HepG2 (cell line): ENCODE measurements at regions not wholly inside any gene's neighbourhood (a gene's known extent, or its start where the extent isn't known, plus 50 kb on each side); places are given as distances from the start of the nearest gene placed in this dataset.

Source experiments
- ATAC-seq: fragments of 200-7000 bp; cut with Tn5 transposase; 3 replicates; pipeline ENCODE4 v1.9.1; 2020; ENCODE audit warnings: mild to moderate bottlenecking, moderate library complexity
- BruUV-seq: library from RNA; stranded (reverse); fragments of 400-500 nt; replicated peaks from 2 replicates; lab custom pipeline; 2021; lab: Mats Ljungman, UMichigan
- CTCF ChIA-PET: fragments of 300-600 bp; formaldehyde crosslinking; extraction: SDS; loops from one replicate; lab custom pipeline; 2021; ENCODE audit warnings: low total read pairs, inconsistent platforms, low intra/inter-chr PET ratio; lab: Yijun Ruan, JAX
- POLR2A ChIA-PET: fragments of 350-600 bp; sonication (Branson Sonifier 250); formaldehyde crosslinking; loops from one replicate; lab custom pipeline; 2020; ENCODE audit warnings: antibody characterized with exemption, inconsistent platforms; lab: Yijun Ruan, JAX
- DNase-seq: peaks from one replicate; pipeline ENCODE4 v3.0.0-alpha.2; 2015; ENCODE audit warnings: low spot score
- FAIRE-seq: peaks from 3 replicates; lab custom pipeline; 2011; peaks lifted over from hg19 to GRCh38; lab: Jason Lieb, UNC
- H2AFZ ChIP-seq: one replicate; pipeline ENCODE4 v1.6.1; 2011; ENCODE audit warnings: low read length, inconsistent platforms
- H3K27ac ChIP-seq: fragments of 300-600 bp; 3 replicates; pipeline ENCODE4 v1.8.0; 2011; ENCODE audit warnings: mixed run types, mild to moderate bottlenecking, mixed read lengths, low read length, inconsistent platforms; ENCODE audit not compliant: insufficient read depth; ENCODE audit errors: extremely low read length
- H3K27me3 ChIP-seq, 2 experiments: fragments of 200-600 bp in 1 of 2; 2 replicates in 1 of 2; 3 replicates in 1 of 2; pipeline versions ENCODE4 v1.6.0 to v1.8.0; 2011; ENCODE audit warnings: low read length in 2 of 2, mild to moderate bottlenecking in 2 of 2, moderate library complexity in 2 of 2, inconsistent platforms in 1 of 2; ENCODE audit not compliant: insufficient read depth in 2 of 2, control insufficient read depth in 1 of 2
- H3K36me3 ChIP-seq, 2 experiments: fragments of 200-600 bp in 1 of 2; replicated peaks in 1 of 2; 2 replicates in 1 of 2; 3 replicates in 1 of 2; pipeline versions ENCODE4 v1.5.1 to v1.8.0; 2011; ENCODE audit warnings: low read length in 2 of 2, inconsistent platforms in 1 of 2; ENCODE audit not compliant: insufficient read depth in 2 of 2, control insufficient read depth in 1 of 2
- H3K4me1 ChIP-seq: 2 replicates; pipeline ENCODE4 v1.5.1; 2012; ENCODE audit warnings: low read length, inconsistent platforms; ENCODE audit not compliant: insufficient read depth
- H3K4me2 ChIP-seq: 2 replicates; pipeline ENCODE4 v1.6.0; 2011; ENCODE audit warnings: low read depth, low read length, inconsistent platforms
- H3K4me3 ChIP-seq, 3 experiments: fragments of 200-600 bp in 1 of 3; sonication (generic), shearing (Covaris generic) in 1 of 3; replicated peaks in 1 of 3; 2 replicates each; pipeline ENCODE4 v1.5.1; 2011 to 2016; ENCODE audit warnings: low read length in 3 of 3, inconsistent platforms in 2 of 3, low read depth in 2 of 3, mild to moderate bottlenecking in 2 of 3, control low read depth in 1 of 3, mixed read lengths in 1 of 3; ENCODE audit not compliant: insufficient read depth in 1 of 3
- H3K79me2 ChIP-seq: one replicate; pipeline ENCODE4 v1.6.1; 2011; ENCODE audit warnings: low read length, inconsistent platforms; ENCODE audit not compliant: insufficient read depth
- H3K9ac ChIP-seq: 2 replicates; pipeline ENCODE4 v1.6.0; 2011; ENCODE audit warnings: mild to moderate bottlenecking, low read depth, low read length, inconsistent platforms; ENCODE audit not compliant: insufficient read depth
- H3K9me3 ChIP-seq: 2 replicates; pipeline ENCODE4 v1.5.1; 2012; ENCODE audit warnings: mild to moderate bottlenecking, low read length
- H4K20me1 ChIP-seq: 2 replicates; pipeline ENCODE4 v1.6.0; 2011; ENCODE audit warnings: inconsistent platforms, mild to moderate bottlenecking, low read length, moderate library complexity; ENCODE audit not compliant: insufficient read depth
- MTA1 ChIP-seq: sonication (generic); formaldehyde crosslinking; IDR thresholded peaks from 2 replicates; pipeline ENCODE4 v1.4.0; 2020; ENCODE audit warnings: missing genetic modification reagents, mild to moderate bottlenecking, borderline replicate concordance
- PAX8 ChIP-seq: sonication (generic); formaldehyde crosslinking; IDR thresholded peaks from 2 replicates; pipeline ENCODE4 v1.8.0; 2022; ENCODE audit warnings: mild to moderate bottlenecking, missing genetic modification reagents, borderline replicate concordance
- RBM22 ChIP-seq: fragments of 200-400 bp; formaldehyde crosslinking; optimal IDR thresholded peaks from 2 replicates; pipeline ENCODE3; 2017; ENCODE audit warnings: mild to moderate bottlenecking, low read length, moderate library complexity
- RFX1 ChIP-seq: fragments of 450-650 bp; IDR thresholded peaks from 2 replicates; pipeline ENCODE4 v1.6.1; 2017
- ZFP41 ChIP-seq: sonication (generic); formaldehyde crosslinking; IDR thresholded peaks from 2 replicates; pipeline ENCODE4 v1.4.0; 2020; ENCODE audit warnings: mild to moderate bottlenecking, missing genetic modification reagents, borderline replicate concordance
- ZFP82 ChIP-seq: sonication (generic); formaldehyde crosslinking; IDR thresholded peaks from 2 replicates; pipeline ENCODE4 v1.5.1; 2020; ENCODE audit warnings: mild to moderate bottlenecking, missing genetic modification reagents, borderline replicate concordance
- ZNF713 ChIP-seq: sonication (generic); formaldehyde crosslinking; IDR thresholded peaks from 2 replicates; pipeline ENCODE4 v1.4.0; 2020; ENCODE audit warnings: mild to moderate bottlenecking, missing genetic modification reagents
- in situ Hi-C: cut with HindIII; loops from 2 replicates; pipeline ENCODE4 v1.10.0; 2017; ENCODE audit warnings: low pct_unique_long_range_greater_than_20kb; ENCODE audit not compliant: extremely low pct_ligation_motif_present
- intact Hi-C: fragments of 100-400 bp; cut with micrococcal nuclease; formaldehyde crosslinking; loops from one replicate; pipeline ENCODE4 v1.10.0; 2022; ENCODE audit not compliant: unreplicated experiment
- TF ChIP-seq, protein P1 (sequence below): sonication (generic); formaldehyde crosslinking; IDR thresholded peaks from 2 replicates; pipeline ENCODE4 v1.8.1; 2023; ENCODE audit warnings: mild to moderate bottlenecking, missing genetic modification reagents
- TF ChIP-seq, protein P2 (sequence below): sonication (generic); formaldehyde crosslinking; IDR thresholded peaks from 2 replicates; pipeline ENCODE4 v1.5.0; 2020; ENCODE audit warnings: missing genetic modification reagents, mild to moderate bottlenecking, borderline replicate concordance
- TF ChIP-seq, protein P3 (sequence below): sonication (generic); formaldehyde crosslinking; IDR thresholded peaks from 2 replicates; pipeline ENCODE4 v1.4.0; 2020; ENCODE audit warnings: missing genetic modification reagents, low read depth, mild to moderate bottlenecking, borderline replicate concordance
- TF ChIP-seq, protein P4 (sequence below): sonication (generic); formaldehyde crosslinking; IDR thresholded peaks from 2 replicates; pipeline ENCODE4 v1.5.0; 2020; ENCODE audit warnings: missing genetic modification reagents
- TF ChIP-seq, protein P5 (sequence below): sonication (generic); formaldehyde crosslinking; IDR thresholded peaks from 2 replicates; pipeline ENCODE4 v1.4.0; 2020; ENCODE audit warnings: missing genetic modification reagents, borderline replicate concordance

DNA sequence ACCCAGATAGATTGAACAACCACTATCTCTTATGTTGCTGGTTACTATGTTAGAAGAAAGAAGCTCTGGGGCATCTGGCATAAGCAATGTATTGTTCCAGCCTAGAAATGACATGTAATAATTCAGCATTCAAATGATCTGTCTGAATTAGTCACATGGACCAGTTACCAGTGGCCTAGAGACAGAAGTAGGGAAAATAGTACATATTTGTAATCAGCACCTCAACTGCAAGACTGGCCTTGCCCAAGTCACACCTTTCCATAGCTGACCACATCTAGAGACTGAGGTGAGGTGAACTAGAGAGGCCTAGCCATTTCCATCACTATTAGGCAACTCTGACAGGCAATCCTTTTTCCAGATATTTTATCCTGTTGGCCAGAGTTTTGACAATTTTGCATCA is 315.6 kb upstream of the KCND2 start:
- Histone ChIP-seq H4K20me1 (no peaks in the 10 kb centered on the region), H3K27me3 (no peaks in the 10 kb centered on the region), H3K9ac (no peak overlapping the region), H3K36me3 (no peaks in the 10 kb centered on the region), H2AFZ (no peak overlapping the region), H3K9me3 (no peaks in the 10 kb centered on the region), H3K4me3 (no peak overlapping the region), H3K4me2 (no peak overlapping the region), H3K79me2 (no peaks in the 10 kb centered on the region), H3K27ac (no peak overlapping the region), H3K4me1 (no peaks in the 10 kb centered on the region)
- TF ChIP-seq, protein P1, sequence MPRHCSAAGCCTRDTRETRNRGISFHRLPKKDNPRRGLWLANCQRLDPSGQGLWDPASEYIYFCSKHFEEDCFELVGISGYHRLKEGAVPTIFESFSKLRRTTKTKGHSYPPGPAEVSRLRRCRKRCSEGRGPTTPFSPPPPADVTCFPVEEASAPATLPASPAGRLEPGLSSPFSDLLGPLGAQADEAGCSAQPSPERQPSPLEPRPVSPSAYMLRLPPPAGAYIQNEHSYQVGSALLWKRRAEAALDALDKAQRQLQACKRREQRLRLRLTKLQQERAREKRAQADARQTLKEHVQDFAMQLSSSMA (CRISPR knock-in tag), result no peak
- TF ChIP-seq PAX8 (CRISPR knock-in tag) (no peak), RFX1 (no peak), ZFP41 (CRISPR knock-in tag) (no peak), MTA1 (CRISPR knock-in tag) (no peak), RBM22 (no peak), ZNF713 (no peak), ZFP82 (CRISPR knock-in tag) (no peak)
- TF ChIP-seq, protein P2, sequence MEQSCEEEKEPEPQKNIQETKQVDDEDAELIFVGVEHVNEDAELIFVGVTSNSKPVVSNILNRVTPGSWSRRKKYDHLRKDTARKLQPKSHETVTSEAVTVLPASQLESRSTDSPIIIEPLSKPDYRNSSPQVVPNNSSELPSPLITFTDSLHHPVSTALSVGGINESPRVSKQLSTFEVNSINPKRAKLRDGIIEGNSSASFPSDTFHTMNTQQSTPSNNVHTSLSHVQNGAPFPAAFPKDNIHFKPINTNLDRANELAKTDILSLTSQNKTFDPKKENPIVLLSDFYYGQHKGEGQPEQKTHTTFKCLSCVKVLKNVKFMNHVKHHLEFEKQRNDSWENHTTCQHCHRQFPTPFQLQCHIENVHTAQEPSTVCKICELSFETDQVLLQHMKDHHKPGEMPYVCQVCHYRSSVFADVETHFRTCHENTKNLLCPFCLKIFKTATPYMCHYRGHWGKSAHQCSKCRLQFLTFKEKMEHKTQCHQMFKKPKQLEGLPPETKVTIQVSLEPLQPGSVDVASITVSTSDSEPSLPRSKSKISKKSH (CRISPR knock-in tag), result no peak
- TF ChIP-seq, protein P3, sequence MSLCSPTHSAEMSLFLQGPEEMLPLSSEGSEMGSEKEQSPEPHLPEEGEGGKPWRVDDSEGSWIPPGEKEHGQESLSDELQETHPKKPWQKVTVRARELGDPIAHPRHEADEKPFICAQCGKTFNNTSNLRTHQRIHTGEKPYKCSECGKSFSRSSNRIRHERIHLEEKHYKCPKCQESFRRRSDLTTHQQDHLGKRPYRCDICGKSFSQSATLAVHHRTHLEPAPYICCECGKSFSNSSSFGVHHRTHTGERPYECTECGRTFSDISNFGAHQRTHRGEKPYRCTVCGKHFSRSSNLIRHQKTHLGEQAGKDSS, result no peak
- TF ChIP-seq, protein P4, sequence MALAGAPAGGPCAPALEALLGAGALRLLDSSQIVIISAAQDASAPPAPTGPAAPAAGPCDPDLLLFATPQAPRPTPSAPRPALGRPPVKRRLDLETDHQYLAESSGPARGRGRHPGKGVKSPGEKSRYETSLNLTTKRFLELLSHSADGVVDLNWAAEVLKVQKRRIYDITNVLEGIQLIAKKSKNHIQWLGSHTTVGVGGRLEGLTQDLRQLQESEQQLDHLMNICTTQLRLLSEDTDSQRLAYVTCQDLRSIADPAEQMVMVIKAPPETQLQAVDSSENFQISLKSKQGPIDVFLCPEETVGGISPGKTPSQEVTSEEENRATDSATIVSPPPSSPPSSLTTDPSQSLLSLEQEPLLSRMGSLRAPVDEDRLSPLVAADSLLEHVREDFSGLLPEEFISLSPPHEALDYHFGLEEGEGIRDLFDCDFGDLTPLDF (CRISPR knock-in tag), result no peak
- TF ChIP-seq, protein P5, sequence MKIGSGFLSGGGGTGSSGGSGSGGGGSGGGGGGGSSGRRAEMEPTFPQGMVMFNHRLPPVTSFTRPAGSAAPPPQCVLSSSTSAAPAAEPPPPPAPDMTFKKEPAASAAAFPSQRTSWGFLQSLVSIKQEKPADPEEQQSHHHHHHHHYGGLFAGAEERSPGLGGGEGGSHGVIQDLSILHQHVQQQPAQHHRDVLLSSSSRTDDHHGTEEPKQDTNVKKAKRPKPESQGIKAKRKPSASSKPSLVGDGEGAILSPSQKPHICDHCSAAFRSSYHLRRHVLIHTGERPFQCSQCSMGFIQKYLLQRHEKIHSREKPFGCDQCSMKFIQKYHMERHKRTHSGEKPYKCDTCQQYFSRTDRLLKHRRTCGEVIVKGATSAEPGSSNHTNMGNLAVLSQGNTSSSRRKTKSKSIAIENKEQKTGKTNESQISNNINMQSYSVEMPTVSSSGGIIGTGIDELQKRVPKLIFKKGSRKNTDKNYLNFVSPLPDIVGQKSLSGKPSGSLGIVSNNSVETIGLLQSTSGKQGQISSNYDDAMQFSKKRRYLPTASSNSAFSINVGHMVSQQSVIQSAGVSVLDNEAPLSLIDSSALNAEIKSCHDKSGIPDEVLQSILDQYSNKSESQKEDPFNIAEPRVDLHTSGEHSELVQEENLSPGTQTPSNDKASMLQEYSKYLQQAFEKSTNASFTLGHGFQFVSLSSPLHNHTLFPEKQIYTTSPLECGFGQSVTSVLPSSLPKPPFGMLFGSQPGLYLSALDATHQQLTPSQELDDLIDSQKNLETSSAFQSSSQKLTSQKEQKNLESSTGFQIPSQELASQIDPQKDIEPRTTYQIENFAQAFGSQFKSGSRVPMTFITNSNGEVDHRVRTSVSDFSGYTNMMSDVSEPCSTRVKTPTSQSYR (CRISPR knock-in tag), result no peak
- ChIA-PET CTCF (no interaction called here), POLR2A (no interaction called here)
- intact Hi-C loops (no loop called here), in situ Hi-C loops (no loop called here)
- DNase-seq (no peak), FAIRE-seq (no peak), ATAC-seq (no peak)
- no TSS peak for BruUV-seq
